PC-9 (cell line): ENCODE measurements at regions not wholly inside any gene's neighbourhood (a gene's known extent, or its start where the extent isn't known, plus 50 kb on each side); places are given as distances from the start of the nearest gene placed in this dataset.

Source experiments
- CTCF ChIP-seq: fragments of 200-600 bp; sonication (generic); conservative IDR thresholded peaks from 2 replicates; pipeline ENCODE4 v1.6.1; 2017; ENCODE audit warnings: mixed run types, antibody characterized with exemption, mild to moderate bottlenecking, moderate library complexity
- EZH2 ChIP-seq: fragments of 200-600 bp; sonication (generic); IDR thresholded peaks from 2 replicates; pipeline ENCODE4 v1.8.0; 2017; ENCODE audit warnings: antibody characterized with exemption, low read depth

DNA sequence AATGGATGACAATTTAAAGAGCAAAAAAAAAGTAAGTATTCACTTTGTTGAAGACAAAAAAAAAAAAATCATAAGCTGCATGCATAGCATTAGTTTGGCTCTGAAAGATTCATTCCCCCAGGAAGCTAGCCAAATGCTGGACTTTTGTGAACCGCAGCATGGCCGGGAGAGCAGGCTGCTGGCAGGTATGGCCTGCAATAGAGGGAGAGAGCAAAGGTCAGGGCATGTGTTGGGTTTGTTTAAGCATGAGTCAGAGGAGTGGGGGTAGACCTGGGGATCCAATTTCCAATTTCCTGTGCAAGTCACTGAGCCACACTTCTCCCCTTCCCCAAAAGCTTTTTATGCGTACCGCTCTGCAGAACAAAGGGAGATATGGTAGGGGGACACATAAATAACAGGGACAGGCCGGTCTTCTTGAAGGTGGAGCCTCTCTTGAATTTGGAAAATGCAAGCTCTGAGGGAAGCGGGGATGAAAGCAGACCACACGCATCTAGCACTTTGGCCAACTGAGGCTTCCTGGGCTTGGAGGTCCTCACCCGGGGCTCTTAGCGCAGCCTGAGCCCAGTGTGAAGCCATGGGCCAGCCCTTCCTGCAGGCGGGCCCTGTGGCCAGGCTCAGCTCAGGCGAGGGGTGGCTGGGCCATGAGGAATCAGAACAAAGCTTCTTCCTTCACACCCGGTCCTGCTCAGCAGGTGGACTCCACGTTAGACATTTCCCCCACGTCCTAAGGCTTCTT is 171.1 kb downstream of the TOMM20 start:
- TF ChIP-seq CTCF (no peak), EZH2 (no peak)
